OCI-LY3 (cell line): ENCODE measurements at regions not wholly inside any gene's neighbourhood (a gene's known extent, or its start where the extent isn't known, plus 50 kb on each side); places are given as distances from the start of the nearest gene placed in this dataset.

Source experiments
- H2AFZ ChIP-seq: fragments of 200-600, 300-600 bp; shearing (Covaris generic); 2 replicates; pipeline ENCODE4 v1.6.0; 2014; ENCODE audit warnings: antibody characterized with exemption, low read depth, low read length
- H3K27ac ChIP-seq: fragments of 200-600, 300-600 bp; sonication (generic); 2 replicates; pipeline ENCODE4 v1.5.1; 2014; ENCODE audit warnings: mild to moderate bottlenecking, low read length, moderate library complexity, mixed read lengths
- H3K27me3 ChIP-seq: fragments of 200-600, 300-600 bp; sonication (generic); 2 replicates; pipeline ENCODE4 v1.6.1; 2014; ENCODE audit warnings: low read depth, low read length, mixed read lengths
- H3K36me3 ChIP-seq: fragments of 200-600, 300-600 bp; sonication (generic); replicated peaks from 2 replicates; pipeline ENCODE3; 2014; ENCODE audit warnings: low read depth, low read length, mixed read lengths
- H3K4me1 ChIP-seq: fragments of 300-600, 200-600 bp; sonication (generic); 2 replicates; pipeline ENCODE4 v1.6.1; 2014; ENCODE audit warnings: low read length, mixed read lengths
- H3K4me2 ChIP-seq: fragments of 200-600, 300-600 bp; sonication (generic); 2 replicates; pipeline ENCODE4 v1.6.1; 2014; ENCODE audit warnings: low read length, mixed read lengths
- H3K4me3 ChIP-seq: fragments of 300-600, 200-600 bp; sonication (generic); 2 replicates; pipeline ENCODE4 v1.5.1; 2014; ENCODE audit warnings: antibody characterized with exemption, mild to moderate bottlenecking, low read length, moderate library complexity
- H3K79me2 ChIP-seq: fragments of 300-600, 200-600 bp; shearing (Covaris generic); 2 replicates; pipeline ENCODE4 v1.6.1; 2014; ENCODE audit warnings: mild to moderate bottlenecking, low read length, mixed read lengths
- H3K9ac ChIP-seq: fragments of 300-600, 200-600 bp; shearing (Covaris generic); 2 replicates; pipeline ENCODE4 v1.6.0; 2014; ENCODE audit warnings: mild to moderate bottlenecking, low read length, moderate library complexity
- H3K9me3 ChIP-seq: fragments of 200-600, 300-600 bp; shearing (Covaris generic); 2 replicates; pipeline ENCODE4 v1.6.1; 2014; ENCODE audit warnings: low read length, mixed read lengths; ENCODE audit not compliant: insufficient read depth
- H4K20me1 ChIP-seq: fragments of 200-600, 300-600 bp; sonication (generic); 2 replicates; pipeline ENCODE4 v1.6.1; 2016; ENCODE audit warnings: low read length, mixed read lengths; ENCODE audit not compliant: insufficient read depth
- CTCF ChIP-seq: fragments of 200-600, 300-600 bp; sonication (generic); IDR thresholded peaks from 2 replicates; pipeline ENCODE4 v1.5.1; 2014; ENCODE audit warnings: antibody characterized with exemption, low read length, low read depth
- EZH2phosphoT487 ChIP-seq: fragments of 200-600 bp; shearing (Covaris generic); IDR thresholded peaks from 2 replicates; pipeline ENCODE4 v1.6.1; 2018; ENCODE audit warnings: antibody characterized with exemption, mixed run types, low read depth

GRCh38 chr14:28612414-28612813 lies 154.2 kb upstream of the FOXG1 start:
- no peaks in the 10 kb centered on the region for H3K4me1 ChIP-seq
- H2AFZ ChIP-seq, result no peak overlapping the region
- no peak overlapping the region for H3K27ac ChIP-seq
- no peaks in the 10 kb centered on the region for H3K27me3 ChIP-seq
- no peaks in the 10 kb centered on the region for H4K20me1 ChIP-seq
- no peak overlapping the region for H3K4me2 ChIP-seq
- no peaks in the 10 kb centered on the region for H3K9me3 ChIP-seq
- H3K79me2 ChIP-seq, result no peaks in the 10 kb centered on the region
- H3K36me3 ChIP-seq, result no peaks in the 10 kb centered on the region
- H3K9ac ChIP-seq, result no peak overlapping the region
- TF ChIP-seq CTCF, result no peak
- TF ChIP-seq EZH2phosphoT487, result no peak
- no peak overlapping the region for H3K4me3 ChIP-seq

- no peaks in the 10 kb centered on the region for H3K9me3 ChIP-seq
- H2AFZ ChIP-seq, result no peak overlapping the region
- H3K4me1 ChIP-seq, result no peaks in the 10 kb centered on the region
- H3K27me3 ChIP-seq, result no peaks in the 10 kb centered on the region
- H3K79me2 ChIP-seq, result no peaks in the 10 kb centered on the region
- no peak overlapping the region for H3K4me2 ChIP-seq
- H3K27ac ChIP-seq, result no peak overlapping the region
- no peak overlapping the region for H3K9ac ChIP-seq
- no peak for TF ChIP-seq EZH2phosphoT487
- no peak for TF ChIP-seq CTCF
- H3K36me3 ChIP-seq, result no peaks in the 10 kb centered on the region
- no peak overlapping the region for H3K4me3 ChIP-seq
- H4K20me1 ChIP-seq, result no peaks in the 10 kb centered on the region
Measured at GRCh38 chr14:28613532-28613931, 153.1 kb upstream of the FOXG1 start.

- Histone ChIP-seq H3K27ac (no peak overlapping the region), H3K27me3 (no peaks in the 10 kb centered on the region), H3K36me3 (no peaks in the 10 kb centered on the region), H3K4me2 (no peak overlapping the region), H3K79me2 (no peaks in the 10 kb centered on the region), H3K9ac (no peak overlapping the region), H3K9me3 (no peaks in the 10 kb centered on the region), H4K20me1 (no peaks in the 10 kb centered on the region), H3K4me3 (no peak overlapping the region), H2AFZ (no peak overlapping the region), H3K4me1 (no peaks in the 10 kb centered on the region)
- no peak for TF ChIP-seq EZH2phosphoT487
- no peak for TF ChIP-seq CTCF
Measured at GRCh38 chr14:28626780-28627179, 139.8 kb upstream of the FOXG1 start.

GRCh38 chr14:28629328-28630004 lies 137.1 kb upstream of the FOXG1 start:
- H3K4me3 ChIP-seq, result no peak overlapping the region

More at GRCh38 chr14:28629328-28630004, 137.1 kb upstream of the FOXG1 start:
- Histone ChIP-seq H3K9me3 (no peaks in the 10 kb centered on the region), H3K4me1 (no peaks in the 10 kb centered on the region), H3K9ac (no peak overlapping the region), H3K79me2 (no peaks in the 10 kb centered on the region), H3K36me3 (no peaks in the 10 kb centered on the region), H3K27me3 (no peaks in the 10 kb centered on the region), H3K4me2 (no peak overlapping the region), H2AFZ (no peak overlapping the region), H3K27ac (no peak overlapping the region), H4K20me1 (no peaks in the 10 kb centered on the region)
- TF ChIP-seq CTCF, result no peak
- TF ChIP-seq EZH2phosphoT487, result no peak
